ENCODE measurements at regions not wholly inside any gene's neighbourhood (a gene's known extent, or its start where the extent isn't known, plus 50 kb on each side); places are given as distances from the start of the nearest gene placed in this dataset.

- Histone ChIP-seq H3K4me3 (ENCODE audit: low read length) (no peak overlapping the region), H3K9me3 (ENCODE audit: low read length) (no peaks in the 10 kb centered on the region), H3K36me3 (ENCODE audit: insufficient read depth, low read length) (no peaks in the 10 kb centered on the region), H3K27me3 (ENCODE audit: insufficient read depth, low read depth, low read length) (no peaks in the 10 kb centered on the region), H3K4me2 (ENCODE audit: low read length) (no peak overlapping the region), H3K79me2 (replicated peaks; ENCODE audit: insufficient read depth, low read length) (no peaks in the 10 kb centered on the region), H3F3A (ENCODE audit: insufficient read depth, low read length, poor library complexity, severe bottlenecking) (no peaks in the 10 kb centered on the region), H2AFZ (ENCODE audit: low read depth, low read length) (no peak overlapping the region), H3K9ac (ENCODE audit: low read length) (no peak overlapping the region), H4K20me1 (ENCODE audit: insufficient read depth) (no peaks in the 10 kb centered on the region), H3K27ac (ENCODE audit: low read length) (no peak overlapping the region), H3K9me2 (ENCODE audit: insufficient read depth, low read length) (no peaks in the 10 kb centered on the region)
- TF ChIP-seq CTCF (IDR thresholded peaks at IDR 0.05; ENCODE audit: poor library complexity, severe bottlenecking) (no peak), TAF1 (IDR thresholded peaks at IDR 0.05; ENCODE audit: low read depth) (no peak), SMC3 (conservative IDR thresholded peaks at IDR 0.05; ENCODE audit: poor library complexity) (no peak), MXI1 (conservative IDR thresholded peaks at IDR 0.05; ENCODE audit: poor library complexity, severe bottlenecking) (no peak), REST (IDR thresholded peaks at IDR 0.05; ENCODE audit: borderline replicate concordance) (no peak), EZH2 (IDR thresholded peaks at IDR 0.05; ENCODE audit: borderline replicate concordance, insufficient read depth, low read length, poor library complexity, severe bottlenecking) (no peak), EP300 (conservative IDR thresholded peaks at IDR 0.05; ENCODE audit: poor library complexity, severe bottlenecking) (no peak), POLR2AphosphoS5 (IDR thresholded peaks at IDR 0.05) (no peak), RAD21 (conservative IDR thresholded peaks at IDR 0.05) (no peak)
Measured at GRCh38 chr2:7233126-7233525, 315.9 kb downstream of the RNF144A start.

GRCh38 chr2:7237466-7237865, 320.3 kb downstream of the RNF144A start:
- H3K4me3 ChIP-seq (ENCODE audit: low read length), result no peak overlapping the region
- no peaks in the 10 kb centered on the region for H3K9me3 ChIP-seq (ENCODE audit: low read length)
- H3K4me2 ChIP-seq (ENCODE audit: low read length), result no peak overlapping the region
- H4K20me1 ChIP-seq (ENCODE audit: insufficient read depth), result no peaks in the 10 kb centered on the region
- no peaks in the 10 kb centered on the region for H3K79me2 ChIP-seq (replicated peaks; ENCODE audit: insufficient read depth, low read length)
- H3K9me2 ChIP-seq (ENCODE audit: insufficient read depth, low read length), result no peaks in the 10 kb centered on the region
- H3F3A ChIP-seq (ENCODE audit: insufficient read depth, low read length, poor library complexity, severe bottlenecking), result no peaks in the 10 kb centered on the region
- no peak overlapping the region for H2AFZ ChIP-seq (ENCODE audit: low read depth, low read length)
- H3K9ac ChIP-seq (ENCODE audit: low read length), result no peak overlapping the region
- no peaks in the 10 kb centered on the region for H3K36me3 ChIP-seq (ENCODE audit: insufficient read depth, low read length)
- no peaks in the 10 kb centered on the region for H3K27me3 ChIP-seq (ENCODE audit: insufficient read depth, low read depth, low read length)
- no peak overlapping the region for H3K27ac ChIP-seq (ENCODE audit: low read length)
- TF ChIP-seq EZH2 (IDR thresholded peaks at IDR 0.05; ENCODE audit: borderline replicate concordance, insufficient read depth, low read length, poor library complexity, severe bottlenecking), result no peak
- no peak for TF ChIP-seq MXI1 (conservative IDR thresholded peaks at IDR 0.05; ENCODE audit: poor library complexity, severe bottlenecking)
- TF ChIP-seq SMC3 (conservative IDR thresholded peaks at IDR 0.05; ENCODE audit: poor library complexity), result no peak
- no peak for TF ChIP-seq CTCF (IDR thresholded peaks at IDR 0.05; ENCODE audit: poor library complexity, severe bottlenecking)
- TF ChIP-seq TAF1 (IDR thresholded peaks at IDR 0.05; ENCODE audit: low read depth), result no peak
- no peak for TF ChIP-seq POLR2AphosphoS5 (IDR thresholded peaks at IDR 0.05)
- TF ChIP-seq RAD21 (conservative IDR thresholded peaks at IDR 0.05), result no peak
- no peak for TF ChIP-seq EP300 (conservative IDR thresholded peaks at IDR 0.05; ENCODE audit: poor library complexity, severe bottlenecking)
- TF ChIP-seq REST (IDR thresholded peaks at IDR 0.05; ENCODE audit: borderline replicate concordance), result no peak

Data from neural cell (in vitro differentiated cells).